Fibroblast of skin of abdomen (primary cell): ENCODE measurements at regions not wholly inside any gene's neighbourhood (a gene's known extent, or its start where the extent isn't known, plus 50 kb on each side); places are given as distances from the start of the nearest gene placed in this dataset.
A peak's percentile ranks its signal among the peaks of the same experiment; 100 is the strongest.

Source experiments
- DNase-seq: peaks from one replicate; pipeline ENCODE4 v3.0.0-alpha.2; 2013

- DNase-seq = no peak
Observed at GRCh38 chr5:155211764-155212163, 198.2 kb downstream of the KIF4B start.

GRCh38 chr5:155222393-155222792, 208.8 kb downstream of the KIF4B start:
- DNase-seq = no peak

GRCh38 chr5:155229135-155229534, 215.6 kb downstream of the KIF4B start:
- DNase-seq = no peak

DNA sequence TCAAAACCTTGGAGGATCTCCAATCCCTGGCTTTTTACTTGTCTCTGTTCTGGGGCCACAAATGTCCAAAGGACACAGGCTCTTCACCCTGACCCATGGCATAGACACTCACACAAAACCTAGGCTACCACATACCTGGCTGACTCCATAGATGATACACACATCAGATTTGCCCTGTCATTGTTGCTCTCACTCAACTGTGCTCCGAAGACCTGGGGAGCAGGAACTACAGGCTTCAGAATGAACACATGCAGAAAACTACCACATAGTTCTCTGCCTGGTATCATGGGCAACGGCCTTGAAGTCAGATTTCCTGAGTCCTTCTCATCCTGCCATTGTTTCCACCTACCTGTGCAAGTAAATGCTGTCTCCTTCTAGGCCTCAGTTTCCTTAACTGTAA, 226.2 kb downstream of the KIF4B start:
- no peak for DNase-seq

- DNase-seq = no peak
Observed at GRCh38 chr5:155250596-155250995, 237.0 kb downstream of the KIF4B start.

DNA sequence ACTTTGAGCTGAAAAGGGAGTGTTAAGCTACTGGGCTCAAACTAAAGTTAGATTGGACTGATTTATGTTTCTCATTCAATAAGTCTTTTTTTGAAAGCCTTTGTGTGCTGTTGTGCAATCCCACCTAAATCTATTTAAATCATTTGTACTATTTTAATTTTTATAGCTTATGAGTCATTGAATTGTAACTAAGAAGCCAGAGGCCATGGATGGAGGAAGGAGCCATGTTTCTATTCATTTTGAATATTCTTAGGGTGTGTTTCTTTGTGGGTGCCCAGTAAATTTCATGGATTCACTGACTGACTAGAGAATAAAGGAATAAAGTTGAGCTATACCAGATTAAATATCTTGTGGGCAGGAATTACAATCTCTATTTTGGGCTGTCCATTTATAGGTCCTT, 238.5 kb downstream of the KIF4B start:
- DNase-seq = no peak

DNA sequence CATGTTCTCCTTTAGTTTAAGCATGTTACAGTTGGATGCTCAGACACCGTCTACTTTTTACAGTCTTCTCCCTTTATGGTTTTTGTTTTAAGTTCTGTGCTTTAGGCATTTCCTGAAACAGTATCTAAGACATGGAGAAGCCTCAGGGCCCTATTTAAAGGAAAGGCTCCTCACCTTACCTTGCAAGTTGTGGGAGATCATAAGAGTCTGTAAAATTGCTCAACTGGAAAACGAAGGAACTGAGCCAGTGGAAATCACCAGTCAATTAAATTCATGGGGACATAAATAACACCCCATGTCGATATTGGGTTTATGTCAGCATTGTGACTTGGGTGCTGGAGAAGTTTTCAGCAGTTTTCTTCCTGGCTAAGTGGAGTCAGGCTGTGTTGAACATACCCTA, 239.2 kb downstream of the KIF4B start:
- no peak for DNase-seq

- no peak for DNase-seq
Observed at GRCh38 chr5:155254399-155254798, 240.8 kb downstream of the KIF4B start.

DNA sequence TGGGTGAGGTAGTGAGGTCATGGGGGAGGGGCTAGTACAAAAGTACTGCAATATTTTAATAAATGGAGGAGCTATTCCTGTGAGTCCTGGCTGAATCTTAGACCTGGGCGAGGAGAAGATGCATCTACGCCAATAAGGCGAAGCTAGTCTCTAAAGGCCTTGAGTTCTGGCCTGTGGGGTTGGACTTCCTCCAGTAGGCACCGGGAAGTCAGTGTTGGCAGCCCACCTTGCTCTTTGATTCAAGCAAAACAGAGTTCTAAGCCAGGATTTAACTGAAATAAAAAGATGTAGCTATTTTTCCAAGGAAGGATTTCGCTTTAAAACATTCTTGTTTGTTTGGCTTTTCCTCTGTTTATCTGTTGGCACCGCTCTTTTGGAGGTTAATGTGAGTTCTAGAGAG, 244.6 kb downstream of the KIF4B start:
- DNase-seq = no peak

- no peak for DNase-seq
Observed at GRCh38 chr5:155259648-155260047, 246.1 kb downstream of the KIF4B start.

DNA sequence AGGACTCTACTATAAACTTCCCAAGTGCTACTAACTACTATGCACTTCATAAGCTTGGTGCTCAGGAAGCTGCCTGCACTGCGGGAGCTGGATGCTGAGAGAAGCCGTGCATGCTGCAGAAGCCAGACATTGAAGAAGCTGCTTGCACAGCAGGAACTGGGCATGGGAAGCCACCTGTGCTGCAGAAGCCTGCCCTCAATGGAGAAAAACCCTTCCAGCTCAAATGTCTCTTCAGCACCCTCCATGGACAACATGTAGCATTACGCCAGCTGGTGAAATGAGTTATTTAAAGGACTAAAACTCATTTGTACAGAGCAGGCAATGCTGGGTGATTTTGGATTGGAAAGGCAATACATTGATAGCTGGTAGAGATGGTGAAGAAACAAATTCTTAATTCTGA, 247.2 kb downstream of the KIF4B start:
- DNase-seq = no peak

DNA sequence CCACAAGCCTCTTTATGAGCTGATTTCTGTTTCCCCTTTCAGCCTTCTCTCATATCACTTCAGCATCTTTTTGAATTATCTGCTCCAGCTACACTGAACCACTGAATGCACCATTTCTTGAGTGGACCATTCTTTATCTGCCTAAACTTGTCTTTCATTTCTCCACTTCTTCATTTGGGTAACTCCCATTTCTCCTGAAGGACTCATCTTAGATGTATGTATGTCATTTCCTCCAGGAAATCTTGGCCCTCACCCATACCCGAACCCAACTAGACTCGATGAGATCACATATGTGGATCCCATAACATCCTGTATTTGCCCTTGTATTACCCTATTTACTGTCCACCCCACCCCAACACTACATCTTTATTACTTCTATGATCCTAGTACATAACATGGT, 249.8 kb downstream of the KIF4B start:
- DNase-seq = peak; percentile 1

DNA sequence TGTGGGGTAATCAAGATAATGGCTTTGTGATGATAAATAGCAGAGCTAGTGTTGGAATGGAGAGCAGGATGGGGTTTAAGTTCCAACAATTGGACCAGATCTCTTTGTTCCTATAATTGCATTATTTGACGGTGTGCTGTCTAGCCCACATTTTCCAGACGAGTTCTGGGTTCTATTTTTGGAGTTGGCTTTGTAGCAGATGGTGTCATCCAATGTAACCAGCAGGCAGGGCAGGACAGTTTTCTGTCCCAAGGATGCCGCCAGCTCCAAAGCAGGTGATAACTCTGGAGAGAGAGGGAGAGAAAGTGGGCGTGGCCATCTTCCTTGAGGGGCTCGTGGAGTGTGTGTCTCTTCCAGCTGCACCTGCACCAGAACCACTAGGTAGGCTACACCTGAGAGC, 251.3 kb downstream of the KIF4B start:
- DNase-seq = no peak

- no peak for DNase-seq
Observed at GRCh38 chr5:155268770-155269425, 255.3 kb downstream of the KIF4B start.

DNA sequence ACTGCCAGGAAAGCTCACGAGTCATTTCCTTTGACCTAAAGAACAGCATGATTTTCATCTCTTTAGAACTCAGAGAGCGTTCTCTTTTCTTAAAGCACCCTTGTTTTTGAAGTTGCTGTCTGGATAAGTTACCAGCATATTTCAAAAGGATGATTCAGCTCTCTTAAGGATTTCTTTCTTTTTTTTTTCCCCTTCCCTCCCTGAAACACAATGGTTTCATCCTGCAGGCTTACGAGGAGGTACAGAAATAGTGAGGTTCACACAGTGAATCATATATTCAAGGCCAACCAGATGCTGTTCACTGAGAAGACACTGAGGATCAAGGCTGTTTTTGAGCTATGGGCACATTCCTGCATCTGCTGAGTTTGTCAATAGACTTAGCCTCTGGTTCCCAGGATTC, 257.2 kb downstream of the KIF4B start:
- peak; percentile 42 for DNase-seq

DNA sequence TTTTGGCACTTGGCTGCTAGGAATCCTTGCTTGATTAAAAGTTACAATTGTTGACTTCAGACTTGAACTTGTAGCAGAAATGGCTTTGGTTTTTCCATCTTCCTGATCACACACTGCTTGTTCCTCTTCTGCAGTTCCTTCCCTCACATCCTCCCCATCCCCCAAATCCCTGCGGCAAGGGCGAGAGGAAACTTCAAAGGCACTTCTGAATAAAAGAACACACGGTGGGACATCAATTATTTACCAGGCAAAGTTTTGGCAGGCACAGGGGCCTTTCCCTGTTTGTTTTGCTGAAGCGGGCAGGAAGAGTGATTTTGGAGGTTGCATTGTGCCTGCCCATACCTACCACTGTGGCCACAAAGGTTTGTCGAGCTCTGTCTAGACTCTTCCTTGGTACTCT, 260.9 kb downstream of the KIF4B start:
- no peak for DNase-seq

- DNase-seq = no peak
Observed at GRCh38 chr5:155275222-155275621, 261.7 kb downstream of the KIF4B start.

GRCh38 chr5:155276231-155276630, 262.7 kb downstream of the KIF4B start:
- no peak for DNase-seq

GRCh38 chr5:155278532-155278931, 265.0 kb downstream of the KIF4B start:
- DNase-seq = no peak

GRCh38 chr5:155282503-155283107, 269.1 kb downstream of the KIF4B start:
- DNase-seq = no peak

DNA sequence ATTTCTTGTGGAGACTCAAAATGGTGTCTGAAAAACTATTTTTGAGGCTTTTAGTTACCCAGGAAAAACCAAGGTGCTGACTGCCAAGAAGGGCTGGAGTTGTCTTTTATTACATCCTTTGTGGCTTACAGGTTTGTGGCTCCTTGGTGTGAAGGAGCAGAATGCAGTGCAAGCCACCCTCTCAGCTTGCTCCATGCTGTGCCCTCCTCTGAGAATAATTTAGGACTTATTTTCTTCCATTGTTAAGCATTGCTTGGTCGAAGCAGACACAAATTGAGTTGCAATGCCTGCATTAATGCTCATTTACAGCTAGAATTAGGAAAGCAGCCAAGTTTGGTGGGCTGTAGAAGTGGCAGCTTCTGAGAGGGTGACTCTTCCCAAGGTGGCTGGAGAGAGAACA, 272.2 kb downstream of the KIF4B start:
- no peak for DNase-seq

- no peak for DNase-seq
Observed at GRCh38 chr5:155290937-155291336, 277.4 kb downstream of the KIF4B start.

GRCh38 chr5:155293605-155294178, 280.1 kb downstream of the KIF4B start:
- no peak for DNase-seq

DNA sequence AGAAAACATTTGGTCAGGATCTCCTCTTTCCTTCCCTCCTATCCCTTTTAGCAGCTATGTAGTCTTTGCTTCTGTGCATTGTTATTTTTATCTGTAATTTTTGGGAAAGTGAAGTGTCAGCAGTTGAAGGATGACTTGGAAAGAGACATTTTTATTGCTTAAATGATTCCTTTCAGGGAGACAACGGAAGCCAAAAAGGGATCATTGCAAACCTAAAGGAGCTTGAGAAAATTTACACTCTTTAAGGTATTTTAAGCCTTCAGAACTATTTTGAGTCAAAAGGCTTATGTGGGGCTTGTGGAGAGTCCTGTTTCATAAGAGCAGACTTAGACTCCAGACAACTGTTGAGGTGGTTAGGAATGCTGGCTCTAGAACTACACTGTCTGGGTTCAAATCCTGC, 281.6 kb downstream of the KIF4B start:
- no peak for DNase-seq
